H1 (cell line): ENCODE measurements at regions not wholly inside any gene's neighbourhood (a gene's known extent, or its start where the extent isn't known, plus 50 kb on each side); places are given as distances from the start of the nearest gene placed in this dataset.

Source experiments
- CTCF ChIA-PET: fragments of 300-600 bp; sonication (Branson Sonifier 250); formaldehyde crosslinking; loops from one replicate; lab custom pipeline; 2021; ENCODE audit not compliant: partially characterized antibody; lab: Charles Lee
- POLR2A ChIA-PET: fragments of 300-600 bp; sonication (Branson Sonifier 250); formaldehyde crosslinking; loops from one replicate; lab custom pipeline; 2021; ENCODE audit warnings: inconsistent platforms; ENCODE audit not compliant: partially characterized antibody; lab: Charles Lee
- DNase-seq, 2 experiments: peaks; one replicate each; pipeline versions ENCODE4 v3.0.0 to v3.0.0-alpha.2; 2010 to 2022; ENCODE audit warnings: low spot score in 2 of 2, low read depth in 1 of 2, mixed read lengths in 1 of 2
- FAIRE-seq: peaks from 2 replicates; lab custom pipeline; 2011; peaks lifted over from hg19 to GRCh38; lab: Jason Lieb, UNC
- H2AFZ ChIP-seq: 2 replicates; pipeline ENCODE4 v1.8.1; 2012; ENCODE audit warnings: low read length, inconsistent platforms
- H2AK5ac ChIP-seq: 2 replicates; pipeline ENCODE4 v1.6.1; 2013; ENCODE audit warnings: low read depth, low read length
- H2BK120ac ChIP-seq: replicated peaks from 2 replicates; pipeline ENCODE3; 2013; ENCODE audit warnings: low read depth, low read length, inconsistent platforms
- H2BK12ac ChIP-seq: 2 replicates; pipeline ENCODE4 v1.6.1; 2013; ENCODE audit warnings: low read depth, low read length
- H2BK15ac ChIP-seq: 2 replicates; pipeline ENCODE4 v1.6.1; 2013; ENCODE audit warnings: low read length
- H2BK20ac ChIP-seq: 2 replicates; pipeline ENCODE4 v1.6.1; 2013; ENCODE audit warnings: low read length
- H2BK5ac ChIP-seq: 2 replicates; pipeline ENCODE4 v1.6.1; 2013; ENCODE audit warnings: low read depth, low read length
- H3K14ac ChIP-seq: 2 replicates; pipeline ENCODE4 v1.6.1; 2013; ENCODE audit warnings: inconsistent platforms; ENCODE audit not compliant: insufficient read length
- H3K18ac ChIP-seq: 2 replicates; pipeline ENCODE4 v1.6.1; 2013; ENCODE audit warnings: low read length; ENCODE audit errors: extremely low read depth
- H3K23ac ChIP-seq: 2 replicates; pipeline ENCODE4 v1.6.1; 2013; ENCODE audit warnings: inconsistent platforms; ENCODE audit not compliant: insufficient read length
- H3K23me2 ChIP-seq: 2 replicates; pipeline ENCODE4 v1.6.1; 2013; ENCODE audit warnings: low read depth, low read length
- H3K27ac ChIP-seq: 2 replicates; pipeline ENCODE4 v1.6.1; 2011; ENCODE audit warnings: low read depth, low read length, inconsistent platforms
- H3K27me3 ChIP-seq, 4 experiments: replicated peaks in 1 of 4; 1 replicate in 1 of 4; 2 replicates in 3 of 4; pipeline versions ENCODE4 v1.6.1 to v1.8.1; 2011 to 2013; ENCODE audit warnings: low read length in 3 of 4, mild to moderate bottlenecking in 3 of 4, inconsistent platforms in 2 of 4, mixed read lengths in 2 of 4, moderate library complexity in 1 of 4; ENCODE audit not compliant: control insufficient read depth in 3 of 4, insufficient read depth in 3 of 4; ENCODE audit errors: extremely low read depth in 1 of 4
- H3K36me3 ChIP-seq, 4 experiments: 2 replicates each; pipeline versions ENCODE4 v1.6.1 to v1.8.1; 2011 to 2013; ENCODE audit warnings: mild to moderate bottlenecking in 4 of 4, low read length in 3 of 4, moderate library complexity in 2 of 4, control low read depth in 1 of 4, inconsistent platforms in 1 of 4; ENCODE audit not compliant: insufficient read depth in 4 of 4, control insufficient read depth in 2 of 4
- H3K4ac ChIP-seq: replicated peaks from 2 replicates; pipeline ENCODE3; 2013; ENCODE audit warnings: low read length, low read depth, mixed read lengths, inconsistent platforms; ENCODE audit not compliant: insufficient read length
- H3K4me1 ChIP-seq, 4 experiments: replicated peaks in 1 of 4; 1 replicate in 1 of 4; 2 replicates in 3 of 4; pipeline versions ENCODE4 v1.6.1 to v1.8.1; 2011 to 2013; ENCODE audit warnings: low read length in 3 of 4, inconsistent platforms in 2 of 4, mixed read lengths in 1 of 4; ENCODE audit not compliant: insufficient read depth in 4 of 4, control insufficient read depth in 3 of 4
- H3K4me2 ChIP-seq, 2 experiments: 2 replicates each; pipeline versions ENCODE4 v1.6.1 to v1.8.1; 2011 to 2013; ENCODE audit warnings: low read depth in 2 of 2, low read length in 2 of 2, control low read depth in 1 of 2, inconsistent platforms in 1 of 2, mild to moderate bottlenecking in 1 of 2; ENCODE audit not compliant: insufficient read depth in 1 of 2
- H3K4me3 ChIP-seq, 4 experiments: fragments of 200-600, 300-600 bp in 1 of 4; sonication (generic), shearing (Covaris generic), sonication (Bioruptor Twin) in 1 of 4; 2 replicates each; pipeline versions ENCODE4 v1.5.1 to v1.8.1; 2011 to 2016; ENCODE audit warnings: low read length in 4 of 4, low read depth in 3 of 4, control low read depth in 2 of 4, inconsistent platforms in 2 of 4, mild to moderate bottlenecking in 2 of 4, mixed read lengths in 1 of 4, moderate library complexity in 1 of 4; ENCODE audit not compliant: insufficient read depth in 2 of 4; ENCODE audit errors: extremely low read depth in 1 of 4
- H3K56ac ChIP-seq: replicated peaks from 2 replicates; pipeline ENCODE3; 2013; ENCODE audit warnings: low read depth, mild to moderate bottlenecking, mixed read lengths, low read length, inconsistent platforms; ENCODE audit not compliant: insufficient read length
- H3K79me1 ChIP-seq: 2 replicates; pipeline ENCODE4 v1.6.1; 2013; ENCODE audit warnings: low read depth, low read length, control low read depth
- H3K79me2 ChIP-seq, 2 experiments: 2 replicates each; pipeline versions ENCODE4 v1.6.1 to v1.8.1; 2012 to 2013; ENCODE audit warnings: low read length in 2 of 2, mild to moderate bottlenecking in 2 of 2, inconsistent platforms in 1 of 2; ENCODE audit not compliant: insufficient read depth in 2 of 2, control insufficient read depth in 1 of 2
- H3K9ac ChIP-seq, 4 experiments: replicated peaks in 1 of 4; 1 replicate in 1 of 4; 2 replicates in 3 of 4; pipeline versions ENCODE4 v1.6.1 to v1.8.1; 2011 to 2013; ENCODE audit warnings: low read depth in 3 of 4, low read length in 3 of 4, control low read depth in 2 of 4, mild to moderate bottlenecking in 2 of 4, moderate library complexity in 2 of 4, inconsistent platforms in 1 of 4; ENCODE audit errors: extremely low read depth in 1 of 4
- H3K9me3 ChIP-seq, 2 experiments: 2 replicates each; pipeline versions ENCODE4 v1.6.1 to v1.8.1; 2012 to 2013; ENCODE audit warnings: mild to moderate bottlenecking in 2 of 2, moderate library complexity in 2 of 2, control low read depth in 1 of 2, inconsistent platforms in 1 of 2, low read depth in 1 of 2, low read length in 1 of 2, mixed read lengths in 1 of 2; ENCODE audit not compliant: insufficient read depth in 2 of 2
- H4K20me1 ChIP-seq, 2 experiments: replicated peaks in 1 of 2; 2 replicates each; pipeline versions ENCODE3 to v1.8.1; 2011 to 2013; ENCODE audit warnings: inconsistent platforms in 2 of 2, low read length in 2 of 2, mild to moderate bottlenecking in 1 of 2; ENCODE audit not compliant: insufficient read depth in 2 of 2, control insufficient read depth in 1 of 2
- H4K5ac ChIP-seq: 2 replicates; pipeline ENCODE4 v1.6.1; 2013; ENCODE audit warnings: low read length, low read depth, mixed read lengths, inconsistent platforms; ENCODE audit not compliant: insufficient read length
- H4K8ac ChIP-seq: 2 replicates; pipeline ENCODE4 v1.8.0; 2013; ENCODE audit warnings: mild to moderate bottlenecking, moderate library complexity, low read length, inconsistent platforms; ENCODE audit not compliant: insufficient read depth; ENCODE audit errors: extremely low read depth
- H4K91ac ChIP-seq: replicated peaks from 2 replicates; pipeline ENCODE3; 2013; ENCODE audit warnings: low read length, mixed read lengths, inconsistent platforms; ENCODE audit not compliant: insufficient read length
- ATF3 ChIP-seq: IDR thresholded peaks from 2 replicates; pipeline ENCODE4 v1.6.1; 2011; ENCODE audit warnings: low read depth, mild to moderate bottlenecking, low read length; ENCODE audit not compliant: insufficient read depth
- BRCA1 ChIP-seq: IDR thresholded peaks from 2 replicates; pipeline ENCODE4 v1.6.1; 2012; ENCODE audit warnings: low read depth, low read length, improper control_type of control experiment
- CHD1 ChIP-seq: IDR thresholded peaks from 2 replicates; pipeline ENCODE4 v1.6.1; 2012; ENCODE audit warnings: low read depth, low read length, improper control_type of control experiment
- CREB1 ChIP-seq: IDR thresholded peaks from 2 replicates; pipeline ENCODE4 v1.6.1; 2012; ENCODE audit warnings: inconsistent platforms
- EP300 ChIP-seq, 2 experiments: IDR thresholded peaks; 1 replicate in 1 of 2; 2 replicates in 1 of 2; pipeline ENCODE4 v1.6.1; 2011 to 2012; ENCODE audit warnings: low read depth in 2 of 2, low read length in 2 of 2, mild to moderate bottlenecking in 2 of 2, borderline replicate concordance in 1 of 2, inconsistent platforms in 1 of 2, moderate library complexity in 1 of 2
- EZH2 ChIP-seq: fragments of 200-600 bp; sonication (generic); IDR thresholded peaks from 2 replicates; pipeline ENCODE4 v1.7.1; 2012; ENCODE audit warnings: low read depth, mild to moderate bottlenecking, moderate library complexity, low read length, inconsistent platforms; ENCODE audit not compliant: severe bottlenecking
- KDM5A ChIP-seq: fragments of 200-600 bp; IDR thresholded peaks from 2 replicates; pipeline ENCODE4 v1.7.1; 2012; ENCODE audit warnings: mild to moderate bottlenecking, low read length, inconsistent platforms, mixed read lengths
- POLR2A ChIP-seq, 2 experiments: IDR thresholded peaks; 1 replicate in 1 of 2; 2 replicates in 1 of 2; pipeline ENCODE4 v1.6.1; 2011; ENCODE audit warnings: low read depth in 2 of 2, low read length in 2 of 2, mild to moderate bottlenecking in 2 of 2; ENCODE audit errors: control extremely low read depth in 1 of 2
- POU5F1 ChIP-seq: IDR thresholded peaks from 2 replicates; pipeline ENCODE4 v1.6.1; 2011; ENCODE audit warnings: low read depth, mild to moderate bottlenecking, low read length, moderate library complexity
- RNF2 ChIP-seq: fragments of 200-900, 300-1000 bp; sonication (generic); IDR thresholded peaks from 2 replicates; pipeline ENCODE4 v1.7.1; 2016; ENCODE audit warnings: borderline replicate concordance, low read depth, mild to moderate bottlenecking, antibody characterized with exemption, low read length; ENCODE audit not compliant: poor library complexity, severe bottlenecking; ENCODE audit errors: missing control alignments
- SP1 ChIP-seq: IDR thresholded peaks from 2 replicates; pipeline ENCODE4 v1.6.1; 2011; ENCODE audit warnings: low read depth, low read length
- SP2 ChIP-seq: IDR thresholded peaks from 2 replicates; pipeline ENCODE4 v1.6.1; 2012; ENCODE audit warnings: mild to moderate bottlenecking, low read length, inconsistent platforms
- SUZ12 ChIP-seq: fragments of 200-600 bp; sonication (generic); IDR thresholded peaks from 2 replicates; pipeline ENCODE4 v1.6.1; 2012; ENCODE audit warnings: mild to moderate bottlenecking, inconsistent platforms, low read length, moderate library complexity, mixed read lengths
- WGBS, 2 experiments: shearing (Covaris generic) in 1 of 2; methylation state at CpG; one replicate each; pipeline versions ENCODE4 v1.1.6 to v1.1.7; 2013 to 2015; ENCODE audit warnings: low lambda C conversion rate in 2 of 2, mixed read lengths in 2 of 2, inconsistent platforms in 1 of 2, low coverage in 1 of 2, missing lambda C conversion rate in 1 of 2; ENCODE audit not compliant: insufficient replicate concordance in 2 of 2, insufficient coverage in 1 of 2, insufficient read length in 1 of 2; ENCODE audit errors: extremely low coverage in 1 of 2, missing lambda C conversion rate in 1 of 2; 5-methylcytosine and 5-hydroxymethylcytosine counted together

- no peak for FAIRE-seq
- no peak overlapping the region for H2BK20ac ChIP-seq
- WGBS, 2 experiments: 88% methylated on average over 5 of the region's 5 CpGs; no CpG with 5 or more reads in 1 of the 2 experiments
- no peak overlapping the region for H3K9ac ChIP-seq
- H2AFZ ChIP-seq: no peak overlapping the region
- H3K79me2 ChIP-seq: no peaks in the 10 kb centered on the region
- no peaks in the 10 kb centered on the region; a peak in 1 of 7 replicates for H3K4me1 ChIP-seq
- H3K18ac ChIP-seq: no peak overlapping the region
- no peak for DNase-seq
- no peaks in the 10 kb centered on the region for H3K36me3 ChIP-seq
- no peak overlapping the region for H3K14ac ChIP-seq
- ChIA-PET CTCF (interaction anchor here (1.1 to 3.1 kb wide), 6 partner anchors 12 to 538 kb away, joined by 3 to 46 read pairs (median 3); no protein-coding TSS in a partner anchor), POLR2A (no interaction called here)
- H2BK15ac ChIP-seq: no peak overlapping the region
- H4K5ac ChIP-seq: no peak overlapping the region
- H3K4me3 ChIP-seq: no peak overlapping the region
- no peak overlapping the region for H2BK5ac ChIP-seq
- no peaks in the 10 kb centered on the region for H3K27me3 ChIP-seq
- no peak overlapping the region for H2BK120ac ChIP-seq
- no peak overlapping the region for H2AK5ac ChIP-seq
- no peak overlapping the region for H4K91ac ChIP-seq
- no peak overlapping the region for H3K4ac ChIP-seq
- H4K8ac ChIP-seq: no peak overlapping the region
- H3K79me1 ChIP-seq: no peaks in the 10 kb centered on the region
- H3K23ac ChIP-seq: no peak overlapping the region
- no peak overlapping the region for H3K56ac ChIP-seq
- H2BK12ac ChIP-seq: no peak overlapping the region
- no peaks in the 10 kb centered on the region for H3K23me2 ChIP-seq
- H3K27ac ChIP-seq: no peak overlapping the region
- H3K9me3 ChIP-seq: no peaks in the 10 kb centered on the region
- no peak overlapping the region for H3K4me2 ChIP-seq
- H4K20me1 ChIP-seq: no peaks in the 10 kb centered on the region
- TF ChIP-seq EZH2: no peak
- TF ChIP-seq SP2: no peak
- no peak for TF ChIP-seq EP300 (IDR thresholded peaks at IDR 0.05; ENCODE audit: borderline replicate concordance in 1 of 2, low read depth in 2 of 2, low read length in 2 of 2)
- TF ChIP-seq RNF2: no peak
- no peak for TF ChIP-seq CHD1
- no peak for TF ChIP-seq POLR2A (IDR thresholded peaks at IDR 0.05; ENCODE audit: control extremely low read depth in 1 of 2, low read depth in 2 of 2, low read length in 2 of 2)
- TF ChIP-seq POU5F1: no peak
- no peak for TF ChIP-seq SUZ12
- TF ChIP-seq SP1: no peak
- TF ChIP-seq BRCA1: no peak
- TF ChIP-seq KDM5A: no peak
- TF ChIP-seq CREB1: no peak
- no peak for TF ChIP-seq ATF3
Measured at GRCh38 chr16:76670125-76670857, 393.1 kb downstream of the CNTNAP4 start.
